Stomach (tissue), 8 donors: ENCODE measurements at regions not wholly inside any gene's neighbourhood (a gene's known extent, or its start where the extent isn't known, plus 50 kb on each side); places are given as distances from the start of the nearest gene placed in this dataset.

ENCODE experiments used
- DNase-seq, 2 donors: peaks; one replicate each; pipeline versions ENCODE4 v3.0.0 to v3.0.0-alpha.2; 2013 to 2019
- H3K27ac ChIP-seq, 5 donors: fragments of 200-600 bp in 4 of 5; sonication (generic) in 4 of 5; one replicate each; pipeline ENCODE4 v1.5.1; 2013 to 2019; ENCODE audit warnings: mild to moderate bottlenecking in 1 of 5, moderate library complexity in 1 of 5
- H3K27me3 ChIP-seq, 3 donors: fragments of 200-600 bp; sonication (generic); one replicate each; pipeline ENCODE4 v1.5.1; 2017 to 2019; ENCODE audit warnings: mixed run types in 1 of 3
- H3K36me3 ChIP-seq, 4 donors: fragments of 200-600 bp; sonication (generic); 1 replicate in 3 of 4; 2 replicates in 1 of 4; pipeline ENCODE4 v1.5.1; 2016 to 2019
- H3K4me1 ChIP-seq, 4 donors: fragments of 200-600 bp; sonication (generic); one replicate each; pipeline ENCODE4 v1.5.1; 2016 to 2019
- H3K4me3 ChIP-seq, 4 donors: fragments of 200-600 bp; sonication (generic) in 3 of 4; one replicate each; pipeline ENCODE4 v1.5.1; 2016 to 2019; ENCODE audit warnings: mild to moderate bottlenecking in 1 of 4
- H3K9me3 ChIP-seq, 4 donors: fragments of 200-600 bp; sonication (generic); one replicate each; pipeline ENCODE4 v1.5.1; 2016 to 2019
- CTCF ChIP-seq, 7 experiments: fragments of 450-650 bp in 4 of 7; fragments of 200-600 bp in 3 of 7; sonication (generic) in 3 of 7; IDR thresholded peaks; one replicate each; pipeline ENCODE4 v1.5.1; 2016 to 2019; ENCODE audit warnings: antibody characterized with exemption in 7 of 7, control low read depth in 2 of 7, mild to moderate bottlenecking in 1 of 7
- EP300 ChIP-seq: sonication (generic); formaldehyde crosslinking; IDR thresholded peaks from one replicate; pipeline ENCODE4 v1.6.1; 2017; ENCODE audit warnings: antibody characterized with exemption
- POLR2A ChIP-seq, 4 donors: fragments of 450-650 bp; IDR thresholded peaks; one replicate each; pipeline ENCODE4 v1.6.1; 2016; ENCODE audit warnings: antibody characterized with exemption in 4 of 4, control low read depth in 2 of 4, mild to moderate bottlenecking in 1 of 4, moderate library complexity in 1 of 4
- POLR2AphosphoS5 ChIP-seq, 3 donors: sonication (generic); formaldehyde crosslinking; IDR thresholded peaks; one replicate each; pipeline ENCODE4 v1.6.1; 2016; ENCODE audit warnings: antibody characterized with exemption in 3 of 3
- WGBS, 5 donors: extraction: QIAGEN DNeasy Blood & Tissue Kit in 3 of 5; methylation state at CpG; one replicate each; pipeline versions ENCODE4 v1.1.5 to v1.1.7; 2013 to 2018; 5-methylcytosine and 5-hydroxymethylcytosine counted together
- intact Hi-C: fragments of 100-400 bp; cut with DNase I; formaldehyde crosslinking; loops from one replicate; pipeline ENCODE4 v1.15.1; 2023; ENCODE audit warnings: low total_unique reads
- donor health status: healthy with polysubstance abuse.
- donor health status: Bipolar disorder and iron deficiency.
- donor health status: healthy.

DNA sequence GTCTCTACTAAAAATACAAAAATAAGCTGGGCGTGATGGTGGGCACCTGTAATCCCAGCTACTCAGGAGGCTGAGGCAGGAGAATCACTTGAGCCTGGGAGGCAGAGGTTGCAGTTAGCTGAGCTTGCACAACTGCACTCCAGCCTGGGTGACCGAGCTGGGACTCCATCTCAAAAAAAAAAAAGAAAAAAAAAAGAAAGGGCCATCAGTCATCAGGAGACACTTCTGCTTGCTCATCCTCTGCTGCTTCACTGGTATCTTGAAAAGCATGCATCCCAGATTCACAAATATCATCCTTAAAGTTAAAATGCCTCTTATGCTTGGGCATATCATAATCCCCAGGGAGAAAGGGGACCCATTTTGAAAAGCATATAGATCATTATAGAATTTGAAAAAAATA is 176.6 kb upstream of the NR2F2 start:
- Histone ChIP-seq H3K4me3 (no peak overlapping the region), H3K9me3 (no peaks in the 10 kb centered on the region)
- intact Hi-C loops, result no loop called here

GRCh38 chr15:96158938-96159337 is 171.6 kb upstream of the NR2F2 start:
- Histone ChIP-seq H3K9me3 (no peaks in the 10 kb centered on the region), H3K4me1 (peaks cover 8 to 43% (median 29%) of the 10 kb centered on the region in 4 donors), H3K27ac (peak overlapping the region in 4 of 5 donors; percentile 23 to 80 (median 58)), H3K27me3 (no peaks in the 10 kb centered on the region), H3K4me3 (no peak overlapping the region), H3K36me3 (no peaks in the 10 kb centered on the region)
- intact Hi-C loops, result no loop called here
- TF ChIP-seq CTCF (IDR thresholded peaks at IDR 0.05), result no peak
- TF ChIP-seq POLR2AphosphoS5 (IDR thresholded peaks at IDR 0.05), result no peak
- no peak for TF ChIP-seq POLR2A (IDR thresholded peaks at IDR 0.05)
- no peak for TF ChIP-seq EP300
- peak in 1 of 2 donors; percentile 80 for DNase-seq
- WGBS, 5 donors, result 19 to 37% (median 32%) methylated on average over 5 of the region's 5 CpGs

More for the DNA sequence above, 176.6 kb upstream of the NR2F2 start:
- TF ChIP-seq POLR2AphosphoS5 (IDR thresholded peaks at IDR 0.05), result no peak
- no peak for TF ChIP-seq POLR2A (IDR thresholded peaks at IDR 0.05)
- no peak for TF ChIP-seq EP300
- peaks cover 0 to 8% (median under 1%) of the 10 kb centered on the region in 4 donors for H3K4me1 ChIP-seq
- DNase-seq, result no peak
- no peaks in the 10 kb centered on the region for H3K27me3 ChIP-seq
- 80 to 95% (median 93%) methylated on average over 2 of the region's 2 CpGs for WGBS, 5 donors
- H3K36me3 ChIP-seq, result no peaks in the 10 kb centered on the region
- H3K27ac ChIP-seq, result no peak overlapping the region

DNA sequence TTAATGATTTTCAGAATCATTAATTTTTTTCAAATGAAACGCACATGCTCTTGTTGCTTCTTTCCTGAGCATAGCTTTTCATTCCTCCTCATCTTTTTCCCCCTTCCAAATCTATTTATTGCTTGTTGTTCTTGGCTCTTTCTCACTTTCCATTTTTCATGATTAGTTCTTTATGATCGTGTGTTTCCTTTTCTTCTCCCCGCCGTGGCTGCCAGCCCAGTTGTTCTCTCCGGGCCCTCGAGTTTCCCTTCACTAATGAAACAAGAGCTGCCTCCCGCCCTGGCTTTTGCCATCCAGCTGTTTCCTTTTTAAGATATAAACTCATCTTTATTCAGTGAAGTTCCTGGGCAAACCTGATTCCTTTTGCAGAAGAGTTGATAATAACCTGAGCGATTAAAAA is 170.2 kb upstream of the NR2F2 start:
- Histone ChIP-seq H3K27ac (peak overlapping the region; percentile 28 to 80 (median 75)), H3K27me3 (no peaks in the 10 kb centered on the region), H3K36me3 (no peaks in the 10 kb centered on the region), H3K4me3 (no peak overlapping the region), H3K9me3 (no peaks in the 10 kb centered on the region), H3K4me1 (peaks cover 8 to 52% (median 32%) of the 10 kb centered on the region in 4 donors)
- intact Hi-C loops, result no loop called here
- no peak for TF ChIP-seq POLR2A (IDR thresholded peaks at IDR 0.05)
- TF ChIP-seq POLR2AphosphoS5 (IDR thresholded peaks at IDR 0.05), result peak in 1 of 3 donors; percentile 8
- no peak for TF ChIP-seq EP300
- DNase-seq, result peak; percentile 78 to 86
- WGBS, 5 donors, result 8 to 20% (median 15%) methylated on average over 8 of the region's 8 CpGs

DNA sequence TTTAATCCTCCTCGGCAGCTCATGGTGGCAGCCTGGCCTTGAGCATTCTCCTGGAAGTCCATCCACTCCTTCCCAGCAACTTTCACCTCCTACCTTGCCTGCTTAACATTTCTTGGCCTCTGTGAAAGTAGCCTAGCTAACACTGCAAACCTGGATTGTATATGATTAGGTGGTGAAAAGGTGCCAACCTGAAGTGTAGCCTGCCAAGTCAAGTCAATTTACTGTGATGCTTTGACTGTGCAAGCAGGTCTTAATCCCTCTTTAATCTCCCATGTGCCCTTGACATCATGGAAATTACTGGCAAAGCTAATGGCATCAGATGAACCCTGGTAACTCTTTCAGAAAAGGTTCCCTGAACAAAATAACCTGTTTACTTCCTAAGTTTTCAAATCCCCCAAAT is 169.7 kb upstream of the NR2F2 start:
- peaks cover 8 to 57% (median 37%) of the 10 kb centered on the region in 4 donors for H3K4me1 ChIP-seq
- TF ChIP-seq EP300 (no peak), POLR2AphosphoS5 (IDR thresholded peaks at IDR 0.05) (peak; percentile 9 to 72 (median 53)), CTCF (IDR thresholded peaks at IDR 0.05) (no peak), POLR2A (IDR thresholded peaks at IDR 0.05) (no peak)
- WGBS, 5 donors, result 13 to 43% (median 29%) methylated on average over 1 of the region's 1 CpG
- H3K36me3 ChIP-seq, result no peaks in the 10 kb centered on the region
- peak overlapping the region; percentile 68 to 83 (median 80) for H3K27ac ChIP-seq
- peak in 1 of 2 donors; percentile 85 for DNase-seq
- no peak overlapping the region for H3K4me3 ChIP-seq
- no peaks in the 10 kb centered on the region for H3K9me3 ChIP-seq
- no peaks in the 10 kb centered on the region for H3K27me3 ChIP-seq
- intact Hi-C loops, result no loop called here

- peaks cover 15 to 72% (median 52%) of the 10 kb centered on the region in 4 donors for H3K4me1 ChIP-seq
- H3K9me3 ChIP-seq, result no peaks in the 10 kb centered on the region
- peak in 1 of 2 donors; percentile 84 for DNase-seq
- H3K27ac ChIP-seq, result peak overlapping the region; percentile 47 to 80 (median 68)
- no peaks in the 10 kb centered on the region for H3K27me3 ChIP-seq
- intact Hi-C loops, result no loop called here
- no peaks in the 10 kb centered on the region for H3K36me3 ChIP-seq
- WGBS, 5 donors, result 27 to 57% (median 48%) methylated on average over 2 of the region's 2 CpGs
- H3K4me3 ChIP-seq, result no peak overlapping the region
- TF ChIP-seq POLR2A (IDR thresholded peaks at IDR 0.05), result no peak
- peak in 1 of 3 donors; percentile 42 for TF ChIP-seq POLR2AphosphoS5 (IDR thresholded peaks at IDR 0.05)
These were observed 168.2 kb upstream of the NR2F2 start for GRCh38 chr15:96162322-96162721.

DNA sequence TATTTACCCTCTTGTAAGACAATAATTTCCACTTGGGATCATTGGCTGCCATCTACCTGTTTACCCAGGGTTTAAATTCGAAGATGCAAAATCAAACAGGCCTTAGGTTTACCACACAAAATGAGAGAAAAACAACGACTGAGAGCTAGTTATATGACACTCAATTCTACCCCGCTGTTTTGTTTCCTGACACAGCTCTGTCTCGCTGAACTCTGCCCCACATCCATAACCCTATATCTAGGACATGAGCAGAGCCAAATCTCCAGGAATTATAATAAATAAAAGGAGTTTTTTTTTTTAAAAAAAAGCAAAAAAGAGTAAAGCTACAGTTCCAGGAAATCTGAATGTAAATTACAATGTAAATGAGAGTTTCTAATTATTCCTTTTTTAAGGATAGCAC is 165.4 kb upstream of the NR2F2 start:
- Histone ChIP-seq H3K27ac (peak overlapping the region in 2 of 5 donors; percentile 1 to 71), H3K36me3 (no peaks in the 10 kb centered on the region), H3K9me3 (no peaks in the 10 kb centered on the region), H3K4me1 (peaks cover 15 to 61% (median 47%) of the 10 kb centered on the region in 4 donors), H3K27me3 (no peaks in the 10 kb centered on the region), H3K4me3 (no peak overlapping the region)
- intact Hi-C loops, result no loop called here
- 55 to 67% (median 57%) methylated on average over 4 of the region's 4 CpGs for WGBS, 5 donors
- TF ChIP-seq POLR2A (IDR thresholded peaks at IDR 0.05) (no peak), EP300 (no peak), POLR2AphosphoS5 (IDR thresholded peaks at IDR 0.05) (no peak), CTCF (IDR thresholded peaks at IDR 0.05) (no peak)
- DNase-seq, result no peak
